CD4-positive, alpha-beta T cell treated with Interleukin-4 for 1 hour (primary cell): ENCODE measurements at regions not wholly inside any gene's neighbourhood (a gene's known extent, or its start where the extent isn't known, plus 50 kb on each side); places are given as distances from the start of the nearest gene placed in this dataset.
"Not testable (repeated sequence)": the region's sequence is repeated elsewhere in the genome, so short reads cannot be mapped to it uniquely, and the experiment has no call there.

Experiments used
- DNase-seq, 2 donors: peaks; one replicate each; pipeline ENCODE4 v3.0.0-alpha.2; 2020 to 2022

DNA sequence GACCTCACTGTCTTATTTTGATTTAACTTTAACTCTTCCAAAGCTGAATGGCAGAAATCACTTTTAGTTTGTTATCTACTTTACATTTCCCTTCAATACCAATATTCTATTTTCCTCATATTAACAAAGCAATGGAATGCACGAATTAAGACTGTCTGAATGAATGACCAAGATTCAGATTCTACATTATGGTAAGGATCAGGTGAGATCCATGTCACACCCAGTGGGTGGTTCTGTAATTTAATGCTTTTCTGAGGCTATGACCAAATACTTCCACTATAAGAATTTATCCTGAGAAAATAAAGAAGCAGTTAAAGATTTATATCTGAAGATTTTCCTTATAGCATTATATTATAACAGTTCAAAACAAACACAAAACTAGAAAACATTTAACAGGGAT lies 90.2 kb upstream of the NUPR2 start:
- no peak for DNase-seq

DNA sequence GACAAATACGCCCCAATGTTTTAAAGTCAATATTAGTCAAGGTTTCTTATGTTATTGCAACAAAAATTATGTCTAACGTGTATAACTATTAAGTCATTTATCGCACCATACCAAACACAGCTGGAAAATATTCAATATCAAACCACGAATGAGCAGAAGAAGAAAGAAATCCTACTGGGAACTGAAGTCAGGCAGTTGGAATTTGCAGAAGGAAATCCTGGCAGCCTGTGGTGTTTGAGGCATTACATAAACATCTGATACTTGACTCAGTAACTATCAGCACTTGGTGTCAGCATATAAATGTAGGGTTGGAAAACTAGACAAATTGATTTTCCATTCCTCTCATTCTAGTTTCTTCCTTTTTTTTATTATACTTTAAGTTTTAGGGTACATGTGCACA lies 83.4 kb upstream of the NUPR2 start:
- no peak for DNase-seq

DNA sequence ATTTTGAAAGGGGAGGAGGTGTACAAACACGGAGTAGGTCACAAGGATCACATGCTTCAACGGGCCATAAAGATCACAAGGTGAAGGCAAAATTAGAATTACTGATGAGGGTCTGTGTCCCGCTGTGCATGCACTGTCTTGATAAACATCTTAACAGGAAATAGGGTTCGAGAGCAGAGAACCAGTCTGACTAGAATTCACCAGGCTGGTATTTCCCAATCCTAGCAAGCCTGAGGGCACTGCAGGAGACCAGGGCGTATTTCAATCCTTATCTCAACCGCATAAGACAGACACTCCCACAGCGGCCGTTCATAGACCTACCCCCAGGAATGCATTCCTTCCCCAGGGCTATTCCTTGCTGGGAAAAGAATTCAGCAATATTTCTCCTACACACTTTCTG lies 80.0 kb upstream of the NUPR2 start:
- not testable (repeated sequence) for DNase-seq

DNA sequence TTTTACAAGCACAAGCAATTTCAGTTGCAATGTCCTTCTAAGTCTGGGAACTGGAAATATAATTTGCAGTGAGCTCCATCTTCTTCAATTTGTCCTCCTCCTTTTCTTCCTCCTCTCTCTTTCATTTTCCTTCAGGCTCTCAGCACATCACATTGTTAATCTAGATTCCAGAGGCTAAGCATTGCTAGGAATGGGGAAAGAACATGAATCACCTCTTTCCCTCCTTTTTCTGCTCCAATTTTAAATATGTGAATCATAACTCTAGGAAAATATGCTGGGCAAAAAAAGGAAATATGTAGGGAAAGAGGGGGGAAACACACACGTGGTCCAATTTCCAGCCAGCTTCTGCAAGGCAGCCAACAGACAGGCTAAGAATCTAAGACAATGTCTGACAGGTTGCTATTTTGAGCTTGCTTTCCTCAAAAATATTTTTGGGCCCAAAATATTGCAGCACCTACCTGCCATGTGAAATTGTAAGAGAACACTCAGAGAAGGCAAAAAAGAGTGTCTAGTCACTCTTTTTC lies 72.7 kb upstream of the NUPR2 start:
- no peak for DNase-seq

DNA sequence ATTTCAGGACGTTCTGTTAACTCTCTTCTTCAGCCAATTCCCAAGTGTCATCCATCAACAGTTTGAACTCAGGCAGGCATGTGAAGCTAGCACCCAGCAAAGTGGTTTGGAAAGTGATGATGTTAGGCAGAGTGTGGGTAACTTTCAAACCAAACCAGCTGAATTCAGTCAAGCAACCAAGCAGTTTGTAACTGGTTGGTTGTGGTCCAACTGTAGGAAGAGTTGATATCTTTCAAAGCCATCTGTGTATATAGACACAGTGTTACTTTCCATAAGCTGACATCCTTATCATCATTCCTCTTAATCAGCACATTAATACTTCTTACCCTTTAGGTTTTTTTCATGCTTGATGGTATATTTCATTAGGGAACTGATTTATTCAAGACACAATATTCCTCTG lies 72.2 kb upstream of the NUPR2 start:
- DNase-seq: no peak

DNA sequence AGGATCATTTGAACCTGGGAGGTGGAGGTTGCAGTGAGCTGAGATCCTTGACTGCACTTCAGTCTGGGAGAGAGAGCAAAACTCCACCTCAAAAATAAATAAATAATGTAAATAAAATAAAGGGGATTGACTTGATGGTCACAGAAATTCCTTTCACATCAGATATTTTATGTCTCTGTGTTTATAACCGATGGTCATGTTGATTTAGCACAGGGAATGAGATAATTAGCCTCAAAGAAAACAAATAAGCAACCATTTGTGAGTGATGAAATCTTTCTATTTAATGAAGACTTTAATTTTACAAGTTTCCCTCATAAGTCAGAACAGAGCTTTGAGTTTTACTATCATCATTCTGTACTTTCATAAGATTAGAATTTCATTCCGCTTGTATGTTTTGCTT lies 64.8 kb upstream of the NUPR2 start:
- no peak for DNase-seq

DNA sequence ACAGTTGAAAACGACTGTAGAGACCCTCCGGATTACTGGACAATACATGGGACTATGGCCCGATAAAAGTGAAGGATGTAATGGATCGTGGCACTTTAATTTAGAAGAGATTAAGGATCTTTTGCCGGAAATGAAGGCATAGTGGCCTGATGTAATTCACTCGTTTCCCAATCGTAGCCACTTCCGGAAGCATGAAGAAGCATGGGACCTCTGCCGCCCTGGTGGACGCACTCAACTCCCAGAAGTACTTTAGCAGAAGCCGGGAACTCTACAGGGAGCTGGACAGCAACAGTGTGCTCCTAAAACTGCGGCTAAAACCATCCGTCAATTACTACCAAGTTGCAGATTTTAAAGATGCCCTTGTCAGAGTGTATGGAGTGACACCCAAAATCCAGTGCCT lies 59.6 kb upstream of the NUPR2 start:
- no peak for DNase-seq

DNA sequence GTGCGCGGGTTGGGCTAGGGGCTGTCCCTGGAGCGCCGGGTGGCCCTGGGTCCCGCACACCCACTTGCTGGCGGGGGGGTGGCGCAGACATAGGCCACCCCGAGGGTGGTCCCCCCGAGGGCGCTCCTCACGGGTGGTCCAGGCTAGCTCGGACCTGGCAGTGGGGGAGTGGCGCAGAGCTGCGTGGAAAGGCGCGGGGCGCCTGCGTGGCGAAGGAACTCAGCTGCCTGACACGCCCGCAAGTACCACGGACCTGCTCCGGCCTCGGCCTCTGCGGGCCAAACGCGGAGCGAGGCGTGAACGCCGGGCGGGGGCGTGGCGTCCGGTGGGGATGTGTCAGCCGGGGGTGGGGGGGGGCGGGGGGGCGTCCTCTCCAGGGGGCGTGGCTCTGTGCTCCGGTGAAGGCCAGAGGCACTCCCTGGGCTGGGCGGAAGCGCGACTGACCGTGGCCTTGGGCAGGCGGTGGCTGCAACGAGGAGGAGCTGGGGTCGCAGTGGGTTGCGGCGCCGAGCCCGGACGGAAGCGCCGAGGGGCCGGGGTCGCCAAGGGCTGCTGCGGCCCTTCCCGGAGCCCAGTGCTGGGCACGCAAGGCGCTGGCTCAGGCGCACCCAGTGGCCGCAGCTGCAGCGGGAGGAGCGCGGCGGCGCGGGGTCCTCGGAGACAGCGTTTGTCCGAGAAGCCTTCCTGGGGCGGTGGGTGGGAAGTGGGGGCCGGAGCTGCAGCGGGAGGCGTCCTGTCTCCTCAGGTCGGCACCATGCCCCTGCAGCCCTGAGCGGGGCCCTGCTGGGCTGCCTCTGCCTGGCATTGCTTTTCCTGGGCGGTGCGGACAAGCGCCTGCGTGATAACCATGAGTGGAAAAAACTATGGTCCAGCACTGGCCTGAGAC lies 58.9 kb upstream of the NUPR2 start:
- DNase-seq: no peak

DNA sequence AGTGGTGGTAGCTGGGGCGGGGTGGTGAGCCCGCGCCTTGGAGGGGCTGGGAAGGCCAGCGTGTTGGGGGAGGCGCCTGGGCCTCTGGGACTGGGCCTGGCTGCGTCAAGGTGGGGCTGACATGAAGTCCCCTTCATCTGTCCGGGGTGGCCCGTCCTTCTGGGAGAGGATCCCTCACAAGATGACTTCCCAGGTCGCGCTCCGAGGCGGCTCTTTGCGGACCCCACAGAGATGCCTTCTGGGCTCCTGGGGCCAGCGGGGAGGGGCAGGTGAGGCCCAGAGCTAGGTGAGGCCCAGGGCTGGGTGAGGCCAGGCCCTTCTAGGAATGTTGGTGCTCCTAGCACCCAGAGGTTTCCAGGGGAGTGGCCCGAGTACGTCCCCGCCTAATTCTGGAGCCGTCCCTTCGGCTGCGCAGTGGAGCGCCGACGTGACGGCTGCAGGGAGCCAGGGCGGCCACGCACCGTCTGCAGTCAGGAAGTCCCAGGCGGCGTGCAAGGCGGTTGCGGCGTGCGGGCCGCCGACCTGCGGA lies 58.2 kb upstream of the NUPR2 start:
- no peak for DNase-seq
